ENCODE measurements at regions not wholly inside any gene's neighbourhood (a gene's known extent, or its start where the extent isn't known, plus 50 kb on each side); places are given as distances from the start of the nearest gene placed in this dataset.

- Histone ChIP-seq H3K4me3 (ENCODE audit: low read depth, low read length, poor library complexity, severe bottlenecking) (no peak overlapping the region), H3K9me2 (ENCODE audit: low read depth, low read length) (no peaks in the 10 kb centered on the region), H3K9ac (ENCODE audit: low read length) (no peak overlapping the region)
These were observed 333.7 kb downstream of the PCNX1 start for GRCh38 chr14:71240866-71241520.

GRCh38 chr14:71242237-71242748 lies 335.0 kb downstream of the PCNX1 start:
- Histone ChIP-seq H2AFZ (ENCODE audit: low read length) (no peak overlapping the region), H3K27me3 (ENCODE audit: insufficient read depth, low read length) (no peaks in the 10 kb centered on the region), H3K4me1 (ENCODE audit: insufficient read depth, low read length, severe bottlenecking) (no peaks in the 10 kb centered on the region), H4K20me1 (ENCODE audit: insufficient read depth, low read length) (no peaks in the 10 kb centered on the region), H3K9me2 (ENCODE audit: low read depth, low read length) (no peaks in the 10 kb centered on the region), H3K4me3 (ENCODE audit: low read depth, low read length, poor library complexity, severe bottlenecking) (no peak overlapping the region), H3K27ac (ENCODE audit: low read depth, low read length, poor library complexity, severe bottlenecking) (no peak overlapping the region), H3K36me3 (ENCODE audit: insufficient read depth, low read length) (no peaks in the 10 kb centered on the region), H3K9ac (ENCODE audit: low read length) (no peak overlapping the region), H3K9me3 (ENCODE audit: low read length) (no peaks in the 10 kb centered on the region), H3K79me2 (ENCODE audit: insufficient read depth, low read length) (no peaks in the 10 kb centered on the region), H3K4me2 (ENCODE audit: low read length) (no peak overlapping the region), H3F3A (ENCODE audit: insufficient read depth, low read length) (no peaks in the 10 kb centered on the region)
- no peak for TF ChIP-seq CTCF (IDR thresholded peaks at IDR 0.05; ENCODE audit: low read length)
- no peak for TF ChIP-seq EZH2 (IDR thresholded peaks at IDR 0.05; ENCODE audit: borderline replicate concordance, low read length)

More at GRCh38 chr14:71240866-71241520, 333.7 kb downstream of the PCNX1 start:
- Histone ChIP-seq H3K4me2 (ENCODE audit: low read length) (no peak overlapping the region), H3K36me3 (ENCODE audit: insufficient read depth, low read length) (no peaks in the 10 kb centered on the region), H3K79me2 (ENCODE audit: insufficient read depth, low read length) (no peaks in the 10 kb centered on the region), H3K27me3 (ENCODE audit: insufficient read depth, low read length) (no peaks in the 10 kb centered on the region), H3K27ac (ENCODE audit: low read depth, low read length, poor library complexity, severe bottlenecking) (no peak overlapping the region), H2AFZ (ENCODE audit: low read length) (no peak overlapping the region), H4K20me1 (ENCODE audit: insufficient read depth, low read length) (no peaks in the 10 kb centered on the region), H3K4me1 (ENCODE audit: insufficient read depth, low read length, severe bottlenecking) (no peaks in the 10 kb centered on the region), H3F3A (ENCODE audit: insufficient read depth, low read length) (no peaks in the 10 kb centered on the region), H3K9me3 (ENCODE audit: low read length) (no peaks in the 10 kb centered on the region)
- TF ChIP-seq EZH2 (IDR thresholded peaks at IDR 0.05; ENCODE audit: borderline replicate concordance, low read length) (no peak), CTCF (IDR thresholded peaks at IDR 0.05; ENCODE audit: low read length) (no peak)

GRCh38 chr14:71243697-71244096 lies 336.4 kb downstream of the PCNX1 start:
- H3K27ac ChIP-seq (ENCODE audit: low read depth, low read length, poor library complexity, severe bottlenecking), result no peak overlapping the region
- no peaks in the 10 kb centered on the region for H3K9me3 ChIP-seq (ENCODE audit: low read length)
- H3K9ac ChIP-seq (ENCODE audit: low read length), result no peak overlapping the region
- no peaks in the 10 kb centered on the region for H3K79me2 ChIP-seq (ENCODE audit: insufficient read depth, low read length)
- H3K36me3 ChIP-seq (ENCODE audit: insufficient read depth, low read length), result no peaks in the 10 kb centered on the region
- no peak for TF ChIP-seq CTCF (IDR thresholded peaks at IDR 0.05; ENCODE audit: low read length)
- no peak for TF ChIP-seq EZH2 (IDR thresholded peaks at IDR 0.05; ENCODE audit: borderline replicate concordance, low read length)
- no peaks in the 10 kb centered on the region for H3K27me3 ChIP-seq (ENCODE audit: insufficient read depth, low read length)
- H4K20me1 ChIP-seq (ENCODE audit: insufficient read depth, low read length), result no peaks in the 10 kb centered on the region
- no peaks in the 10 kb centered on the region for H3K4me1 ChIP-seq (ENCODE audit: insufficient read depth, low read length, severe bottlenecking)
- no peaks in the 10 kb centered on the region for H3F3A ChIP-seq (ENCODE audit: insufficient read depth, low read length)
- no peak overlapping the region for H3K4me3 ChIP-seq (ENCODE audit: low read depth, low read length, poor library complexity, severe bottlenecking)
- no peak overlapping the region for H2AFZ ChIP-seq (ENCODE audit: low read length)
- H3K9me2 ChIP-seq (ENCODE audit: low read depth, low read length), result no peaks in the 10 kb centered on the region
- H3K4me2 ChIP-seq (ENCODE audit: low read length), result no peak overlapping the region

All from OCI-LY1 (cell line).